WTC11 (cell line): ENCODE measurements at regions not wholly inside any gene's neighbourhood (a gene's known extent, or its start where the extent isn't known, plus 50 kb on each side); places are given as distances from the start of the nearest gene placed in this dataset.

Source experiments
- ATAC-seq: fragments of 200-7000 bp; cut with Tn5 transposase; 2 replicates; pipeline ENCODE4 v1.10.0; 2021; ENCODE audit warnings: mild to moderate bottlenecking, moderate library complexity
- CTCF ChIA-PET: fragments of 300-600 bp; sonication (Branson Sonifier 250); formaldehyde crosslinking; loops from one replicate; lab custom pipeline; 2021; ENCODE audit warnings: antibody characterized with exemption; lab: Charles Lee
- POLR2A ChIA-PET: fragments of 350-600 bp; sonication (Branson Sonifier 250); formaldehyde crosslinking; loops from one replicate; lab custom pipeline; 2021; ENCODE audit warnings: antibody characterized with exemption; lab: Charles Lee
- DNase-seq: peaks from one replicate; pipeline ENCODE4 v3.0.0; 2021; ENCODE audit warnings: low spot score
- H3K27ac Mint-ChIP-seq: 2 replicates; pipeline ENCODE4 v1.8.0; 2021; ENCODE audit warnings: mixed read lengths
- H3K27me3 Mint-ChIP-seq: 2 replicates; pipeline ENCODE4 v1.8.0; 2021; ENCODE audit warnings: low read depth, mild to moderate bottlenecking, moderate library complexity, mixed read lengths
- H3K36me3 Mint-ChIP-seq: 2 replicates; pipeline ENCODE4 v1.8.0; 2021; ENCODE audit warnings: mixed read lengths
- H3K4me1 Mint-ChIP-seq: 2 replicates; pipeline ENCODE4 v1.8.0; 2022; ENCODE audit warnings: mixed read lengths
- H3K4me3 Mint-ChIP-seq: 2 replicates; pipeline ENCODE4 v1.8.0; 2021; ENCODE audit warnings: mild to moderate bottlenecking, moderate library complexity, mixed read lengths
- H3K9me3 Mint-ChIP-seq: 2 replicates; pipeline ENCODE4 v1.8.0; 2021; ENCODE audit warnings: mixed read lengths
- AFF4 ChIP-seq: sonication (generic); formaldehyde crosslinking; IDR thresholded peaks from 2 replicates; pipeline ENCODE4 v1.8.1; 2023; ENCODE audit warnings: mild to moderate bottlenecking, missing genetic modification reagents, borderline replicate concordance
- AR ChIP-seq: fragments of 250-450 bp; sonication (Bioruptor Pico); IDR thresholded peaks from 2 replicates; pipeline ENCODE4 v1.9.0; 2021; ENCODE audit warnings: mild to moderate bottlenecking
- ATF1 ChIP-seq: sonication (generic); formaldehyde crosslinking; IDR thresholded peaks from 2 replicates; pipeline ENCODE4 v1.8.1; 2023; ENCODE audit warnings: mild to moderate bottlenecking, moderate library complexity, missing genetic modification reagents
- CDX4 ChIP-seq: fragments of 250-450 bp; sonication (Bioruptor Pico); IDR thresholded peaks from 2 replicates; pipeline ENCODE4 v1.9.0; 2021; ENCODE audit warnings: moderate library complexity, mild to moderate bottlenecking, inconsistent platforms, borderline replicate concordance
- ERG ChIP-seq: fragments of 250-450 bp; sonication (Bioruptor Pico); IDR thresholded peaks from 2 replicates; pipeline ENCODE4 v1.8.0; 2021; ENCODE audit warnings: mild to moderate bottlenecking
- MXD4 ChIP-seq: fragments of 250-450 bp; sonication (Bioruptor Pico); IDR thresholded peaks from 2 replicates; pipeline ENCODE4 v1.8.0; 2021; ENCODE audit warnings: mild to moderate bottlenecking, moderate library complexity, borderline replicate concordance
- NR1H2 ChIP-seq: sonication (generic); formaldehyde crosslinking; IDR thresholded peaks from 2 replicates; pipeline ENCODE4 v1.9.0; 2021; ENCODE audit warnings: mild to moderate bottlenecking, moderate library complexity, missing genetic modification reagents
- NR3C1 ChIP-seq: sonication (generic); formaldehyde crosslinking; conservative IDR thresholded peaks from 2 replicates; pipeline ENCODE4 v1.8.1; 2023; ENCODE audit warnings: low read depth, mild to moderate bottlenecking, missing genetic modification reagents
- OVOL2 ChIP-seq: fragments of 250-450 bp; sonication (Bioruptor Pico); IDR thresholded peaks from 2 replicates; pipeline ENCODE4 v1.9.0; 2021; ENCODE audit warnings: mild to moderate bottlenecking, borderline replicate concordance
- RORB ChIP-seq: fragments of 250-450 bp; sonication (Bioruptor Pico); IDR thresholded peaks from 2 replicates; pipeline ENCODE4 v1.9.0; 2021; ENCODE audit warnings: mild to moderate bottlenecking
- TCF7 ChIP-seq: sonication (generic); formaldehyde crosslinking; IDR thresholded peaks from 2 replicates; pipeline ENCODE4 v1.8.0; 2022; ENCODE audit warnings: mild to moderate bottlenecking, low read depth, missing genetic modification reagents, moderate library complexity
- TEAD1 ChIP-seq: sonication (generic); formaldehyde crosslinking; IDR thresholded peaks from 2 replicates; pipeline ENCODE4 v1.8.0; 2022; ENCODE audit warnings: mild to moderate bottlenecking, missing genetic modification reagents
- ZBTB21 ChIP-seq: sonication (generic); formaldehyde crosslinking; IDR thresholded peaks from 2 replicates; pipeline ENCODE4 v1.8.1; 2023; ENCODE audit warnings: mild to moderate bottlenecking, missing genetic modification reagents, borderline replicate concordance
- ZNF121 ChIP-seq: sonication (generic); formaldehyde crosslinking; IDR thresholded peaks from 2 replicates; pipeline ENCODE4 v1.8.0; 2023; ENCODE audit warnings: missing genetic modification reagents
- ZNF281 ChIP-seq: sonication (generic); formaldehyde crosslinking; IDR thresholded peaks from 2 replicates; pipeline ENCODE4 v1.8.0; 2023; ENCODE audit warnings: mild to moderate bottlenecking, missing genetic modification reagents
- ZNF317 ChIP-seq: sonication (generic); formaldehyde crosslinking; IDR thresholded peaks from 2 replicates; pipeline ENCODE4 v1.8.1; 2023; ENCODE audit warnings: low read depth, mild to moderate bottlenecking, moderate library complexity, missing genetic modification reagents, borderline replicate concordance
- TF ChIP-seq, protein P1 (sequence below): sonication (generic); formaldehyde crosslinking; IDR thresholded peaks from 2 replicates; pipeline ENCODE4 v1.8.1; 2022; ENCODE audit warnings: low read depth, mild to moderate bottlenecking, moderate library complexity, missing genetic modification reagents, borderline replicate concordance
- TF ChIP-seq, protein P2 (sequence below): sonication (generic); formaldehyde crosslinking; conservative IDR thresholded peaks from 2 replicates; pipeline ENCODE4 v1.8.1; 2022; ENCODE audit warnings: mild to moderate bottlenecking, missing genetic modification reagents
- TF ChIP-seq, protein P3 (sequence below): sonication (generic); formaldehyde crosslinking; IDR thresholded peaks from 2 replicates; pipeline ENCODE4 v1.8.0; 2022; ENCODE audit warnings: missing genetic modification reagents

DNA sequence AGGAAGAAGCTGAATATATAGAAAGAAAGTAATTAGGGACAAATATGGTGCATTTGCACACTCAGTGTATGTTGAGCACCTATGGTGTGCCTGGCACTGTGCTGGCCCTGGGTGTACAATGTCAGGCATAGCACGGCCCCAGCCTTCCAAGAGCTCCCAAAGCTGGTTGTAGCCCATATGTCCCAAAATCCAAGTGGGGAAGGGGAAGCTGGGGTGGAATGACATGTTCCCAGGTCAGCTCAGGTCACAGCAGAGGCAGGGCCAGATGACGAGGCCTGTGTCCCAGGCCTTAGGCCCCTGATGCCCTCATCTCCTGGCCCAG lies 170.0 kb downstream of the VEGFA start:
- no peak for DNase-seq
- peaks cover 8% of the 10 kb centered on the region for H3K9me3 Mint-ChIP-seq
- H3K27me3 Mint-ChIP-seq = no peaks in the 10 kb centered on the region
- no peak for ATAC-seq
- POLR2A ChIA-PET = no interaction called here
- no peak for TF ChIP-seq NR3C1 (CRISPR knock-in tag)
- TF ChIP-seq MXD4 = no peak
- no peak for TF ChIP-seq ZNF317 (CRISPR knock-in tag)
- no peak for TF ChIP-seq ZBTB21
- no peak for TF ChIP-seq OVOL2 (CRISPR knock-in tag)
- no peak for TF ChIP-seq AFF4 (CRISPR knock-in tag)
- TF ChIP-seq NR1H2 (CRISPR knock-in tag) = no peak
- TF ChIP-seq, protein P1, sequence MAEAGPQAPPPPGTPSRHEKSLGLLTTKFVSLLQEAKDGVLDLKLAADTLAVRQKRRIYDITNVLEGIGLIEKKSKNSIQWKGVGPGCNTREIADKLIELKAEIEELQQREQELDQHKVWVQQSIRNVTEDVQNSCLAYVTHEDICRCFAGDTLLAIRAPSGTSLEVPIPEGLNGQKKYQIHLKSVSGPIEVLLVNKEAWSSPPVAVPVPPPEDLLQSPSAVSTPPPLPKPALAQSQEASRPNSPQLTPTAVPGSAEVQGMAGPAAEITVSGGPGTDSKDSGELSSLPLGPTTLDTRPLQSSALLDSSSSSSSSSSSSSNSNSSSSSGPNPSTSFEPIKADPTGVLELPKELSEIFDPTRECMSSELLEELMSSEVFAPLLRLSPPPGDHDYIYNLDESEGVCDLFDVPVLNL (CRISPR knock-in tag) = no peak
- TF ChIP-seq, protein P2, sequence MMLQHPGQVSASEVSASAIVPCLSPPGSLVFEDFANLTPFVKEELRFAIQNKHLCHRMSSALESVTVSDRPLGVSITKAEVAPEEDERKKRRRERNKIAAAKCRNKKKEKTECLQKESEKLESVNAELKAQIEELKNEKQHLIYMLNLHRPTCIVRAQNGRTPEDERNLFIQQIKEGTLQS (CRISPR knock-in tag) = no peak
- no peak for TF ChIP-seq ERG (CRISPR knock-in tag)
- TF ChIP-seq ATF1 (CRISPR knock-in tag) = no peak
- no peak for TF ChIP-seq TEAD1
- no peak for TF ChIP-seq TCF7 (CRISPR knock-in tag)
- TF ChIP-seq AR (CRISPR knock-in tag) = no peak
- TF ChIP-seq CDX4 (CRISPR knock-in tag) = no peak
- TF ChIP-seq ZNF121 (CRISPR knock-in tag) = no peak
- TF ChIP-seq RORB (CRISPR knock-in tag) = no peak
- TF ChIP-seq ZNF281 (CRISPR knock-in tag) = no peak
- TF ChIP-seq, protein P3, sequence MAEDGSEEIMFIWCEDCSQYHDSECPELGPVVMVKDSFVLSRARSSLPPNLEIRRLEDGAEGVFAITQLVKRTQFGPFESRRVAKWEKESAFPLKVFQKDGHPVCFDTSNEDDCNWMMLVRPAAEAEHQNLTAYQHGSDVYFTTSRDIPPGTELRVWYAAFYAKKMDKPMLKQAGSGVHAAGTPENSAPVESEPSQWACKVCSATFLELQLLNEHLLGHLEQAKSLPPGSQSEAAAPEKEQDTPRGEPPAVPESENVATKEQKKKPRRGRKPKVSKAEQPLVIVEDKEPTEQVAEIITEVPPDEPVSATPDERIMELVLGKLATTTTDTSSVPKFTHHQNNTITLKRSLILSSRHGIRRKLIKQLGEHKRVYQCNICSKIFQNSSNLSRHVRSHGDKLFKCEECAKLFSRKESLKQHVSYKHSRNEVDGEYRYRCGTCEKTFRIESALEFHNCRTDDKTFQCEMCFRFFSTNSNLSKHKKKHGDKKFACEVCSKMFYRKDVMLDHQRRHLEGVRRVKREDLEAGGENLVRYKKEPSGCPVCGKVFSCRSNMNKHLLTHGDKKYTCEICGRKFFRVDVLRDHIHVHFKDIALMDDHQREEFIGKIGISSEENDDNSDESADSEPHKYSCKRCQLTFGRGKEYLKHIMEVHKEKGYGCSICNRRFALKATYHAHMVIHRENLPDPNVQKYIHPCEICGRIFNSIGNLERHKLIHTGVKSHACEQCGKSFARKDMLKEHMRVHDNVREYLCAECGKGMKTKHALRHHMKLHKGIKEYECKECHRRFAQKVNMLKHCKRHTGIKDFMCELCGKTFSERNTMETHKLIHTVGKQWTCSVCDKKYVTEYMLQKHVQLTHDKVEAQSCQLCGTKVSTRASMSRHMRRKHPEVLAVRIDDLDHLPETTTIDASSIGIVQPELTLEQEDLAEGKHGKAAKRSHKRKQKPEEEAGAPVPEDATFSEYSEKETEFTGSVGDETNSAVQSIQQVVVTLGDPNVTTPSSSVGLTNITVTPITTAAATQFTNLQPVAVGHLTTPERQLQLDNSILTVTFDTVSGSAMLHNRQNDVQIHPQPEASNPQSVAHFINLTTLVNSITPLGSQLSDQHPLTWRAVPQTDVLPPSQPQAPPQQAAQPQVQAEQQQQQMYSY (CRISPR knock-in tag) = no peak
- H3K4me3 Mint-ChIP-seq = no peak overlapping the region
- H3K27ac Mint-ChIP-seq = no peak overlapping the region
- H3K4me1 Mint-ChIP-seq = peaks cover 6% of the 10 kb centered on the region
- peaks cover under 1% of the 10 kb centered on the region for H3K36me3 Mint-ChIP-seq
- CTCF ChIA-PET = interaction anchor here (0.8 to 4.9 kb wide), 2 partner anchors 11 to 166 kb away, joined by 3 to 23 read pairs; no protein-coding TSS in a partner anchor
